HepG2 (cell line): ENCODE measurements at regions not wholly inside any gene's neighbourhood (a gene's known extent, or its start where the extent isn't known, plus 50 kb on each side); places are given as distances from the start of the nearest gene placed in this dataset.

Experiments
- ATAC-seq: fragments of 200-7000 bp; cut with Tn5 transposase; 3 replicates; pipeline ENCODE4 v1.9.1; 2020; ENCODE audit warnings: mild to moderate bottlenecking, moderate library complexity
- BruUV-seq: library from RNA; stranded (reverse); fragments of 400-500 nt; replicated peaks from 2 replicates; lab custom pipeline; 2021; lab: Mats Ljungman, UMichigan
- CTCF ChIA-PET: fragments of 300-600 bp; formaldehyde crosslinking; extraction: SDS; loops from one replicate; lab custom pipeline; 2021; ENCODE audit warnings: low total read pairs, inconsistent platforms, low intra/inter-chr PET ratio; lab: Yijun Ruan, JAX
- POLR2A ChIA-PET: fragments of 350-600 bp; sonication (Branson Sonifier 250); formaldehyde crosslinking; loops from one replicate; lab custom pipeline; 2020; ENCODE audit warnings: antibody characterized with exemption, inconsistent platforms; lab: Yijun Ruan, JAX
- DNase-seq: peaks from one replicate; pipeline ENCODE4 v3.0.0-alpha.2; 2015; ENCODE audit warnings: low spot score
- FAIRE-seq: peaks from 3 replicates; lab custom pipeline; 2011; peaks lifted over from hg19 to GRCh38; lab: Jason Lieb, UNC
- H2AFZ ChIP-seq: one replicate; pipeline ENCODE4 v1.6.1; 2011; ENCODE audit warnings: low read length, inconsistent platforms
- H3K27ac ChIP-seq: fragments of 300-600 bp; 3 replicates; pipeline ENCODE4 v1.8.0; 2011; ENCODE audit warnings: mixed run types, mild to moderate bottlenecking, mixed read lengths, low read length, inconsistent platforms; ENCODE audit not compliant: insufficient read depth; ENCODE audit errors: extremely low read length
- H3K27me3 ChIP-seq, 2 experiments: fragments of 200-600 bp in 1 of 2; 2 replicates in 1 of 2; 3 replicates in 1 of 2; pipeline versions ENCODE4 v1.6.0 to v1.8.0; 2011; ENCODE audit warnings: low read length in 2 of 2, mild to moderate bottlenecking in 2 of 2, moderate library complexity in 2 of 2, inconsistent platforms in 1 of 2; ENCODE audit not compliant: insufficient read depth in 2 of 2, control insufficient read depth in 1 of 2
- H3K36me3 ChIP-seq, 2 experiments: fragments of 200-600 bp in 1 of 2; replicated peaks in 1 of 2; 2 replicates in 1 of 2; 3 replicates in 1 of 2; pipeline versions ENCODE4 v1.5.1 to v1.8.0; 2011; ENCODE audit warnings: low read length in 2 of 2, inconsistent platforms in 1 of 2; ENCODE audit not compliant: insufficient read depth in 2 of 2, control insufficient read depth in 1 of 2
- H3K4me1 ChIP-seq: 2 replicates; pipeline ENCODE4 v1.5.1; 2012; ENCODE audit warnings: low read length, inconsistent platforms; ENCODE audit not compliant: insufficient read depth
- H3K4me2 ChIP-seq: 2 replicates; pipeline ENCODE4 v1.6.0; 2011; ENCODE audit warnings: low read depth, low read length, inconsistent platforms
- H3K4me3 ChIP-seq, 3 experiments: fragments of 200-600 bp in 1 of 3; sonication (generic), shearing (Covaris generic) in 1 of 3; replicated peaks in 1 of 3; 2 replicates each; pipeline ENCODE4 v1.5.1; 2011 to 2016; ENCODE audit warnings: low read length in 3 of 3, inconsistent platforms in 2 of 3, low read depth in 2 of 3, mild to moderate bottlenecking in 2 of 3, control low read depth in 1 of 3, mixed read lengths in 1 of 3; ENCODE audit not compliant: insufficient read depth in 1 of 3
- H3K79me2 ChIP-seq: one replicate; pipeline ENCODE4 v1.6.1; 2011; ENCODE audit warnings: low read length, inconsistent platforms; ENCODE audit not compliant: insufficient read depth
- H3K9ac ChIP-seq: 2 replicates; pipeline ENCODE4 v1.6.0; 2011; ENCODE audit warnings: mild to moderate bottlenecking, low read depth, low read length, inconsistent platforms; ENCODE audit not compliant: insufficient read depth
- H3K9me3 ChIP-seq: 2 replicates; pipeline ENCODE4 v1.5.1; 2012; ENCODE audit warnings: mild to moderate bottlenecking, low read length
- H4K20me1 ChIP-seq: 2 replicates; pipeline ENCODE4 v1.6.0; 2011; ENCODE audit warnings: inconsistent platforms, mild to moderate bottlenecking, low read length, moderate library complexity; ENCODE audit not compliant: insufficient read depth
- FOSL2 ChIP-seq: sonication (generic); formaldehyde crosslinking; IDR thresholded peaks from 2 replicates; pipeline ENCODE4 v1.4.0; 2020; ENCODE audit warnings: missing genetic modification reagents
- RBFOX2 ChIP-seq: fragments of 200-400 bp; formaldehyde crosslinking; IDR thresholded peaks from 2 replicates; pipeline ENCODE4 v1.6.1; 2017; ENCODE audit warnings: low read depth, mild to moderate bottlenecking, low read length
- ZNF670 ChIP-seq: sonication (generic); formaldehyde crosslinking; IDR thresholded peaks from 2 replicates; pipeline ENCODE4 v1.8.0; 2022; ENCODE audit warnings: mild to moderate bottlenecking, missing genetic modification reagents, borderline replicate concordance
- ZNF75D ChIP-seq: sonication (generic); formaldehyde crosslinking; IDR thresholded peaks from 2 replicates; pipeline ENCODE4 v1.8.1; 2023; ENCODE audit warnings: missing genetic modification reagents, mild to moderate bottlenecking, borderline replicate concordance
- WGBS: methylation state at CpG from one replicate; pipeline ENCODE4 v1.1.6; 2017; ENCODE audit warnings: low lambda C conversion rate; 5-methylcytosine and 5-hydroxymethylcytosine counted together
- in situ Hi-C: cut with HindIII; loops from 2 replicates; pipeline ENCODE4 v1.10.0; 2017; ENCODE audit warnings: low pct_unique_long_range_greater_than_20kb; ENCODE audit not compliant: extremely low pct_ligation_motif_present
- intact Hi-C: fragments of 100-400 bp; cut with micrococcal nuclease; formaldehyde crosslinking; loops from one replicate; pipeline ENCODE4 v1.10.0; 2022; ENCODE audit not compliant: unreplicated experiment
- TF ChIP-seq, protein P1 (sequence below): sonication (generic); formaldehyde crosslinking; IDR thresholded peaks from 2 replicates; pipeline ENCODE4 v1.4.0; 2020; ENCODE audit warnings: missing genetic modification reagents
- TF ChIP-seq, protein P2 (sequence below): IDR thresholded peaks from 2 replicates; pipeline ENCODE4 v1.6.1; 2016; ENCODE audit warnings: low read depth, borderline replicate concordance
- TF ChIP-seq, protein P3 (sequence below): sonication (generic); formaldehyde crosslinking; IDR thresholded peaks from 2 replicates; pipeline ENCODE4 v1.4.0; 2020; ENCODE audit warnings: missing genetic modification reagents, borderline replicate concordance

DNA sequence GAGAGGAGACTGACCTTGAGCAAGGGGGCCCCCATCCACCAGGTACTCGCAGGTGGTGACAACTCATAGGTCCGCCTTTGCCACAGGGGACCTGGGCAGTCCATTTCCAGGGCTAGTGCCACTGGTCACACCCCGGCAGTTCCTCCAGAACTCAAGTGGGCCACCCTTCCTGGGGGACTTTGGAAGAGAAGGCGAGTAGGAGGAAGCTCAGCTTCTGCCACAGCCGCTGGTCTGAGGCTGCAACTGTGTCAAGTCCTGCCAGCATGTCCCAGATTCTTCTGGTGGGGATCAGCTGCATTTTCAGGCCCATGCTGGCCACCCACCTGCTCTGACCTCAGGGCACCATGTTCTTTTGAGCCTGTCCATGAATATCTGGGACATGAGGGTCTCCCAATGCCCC is 423.9 kb upstream of the MYT1L start (continued):
- TF ChIP-seq, protein P1, sequence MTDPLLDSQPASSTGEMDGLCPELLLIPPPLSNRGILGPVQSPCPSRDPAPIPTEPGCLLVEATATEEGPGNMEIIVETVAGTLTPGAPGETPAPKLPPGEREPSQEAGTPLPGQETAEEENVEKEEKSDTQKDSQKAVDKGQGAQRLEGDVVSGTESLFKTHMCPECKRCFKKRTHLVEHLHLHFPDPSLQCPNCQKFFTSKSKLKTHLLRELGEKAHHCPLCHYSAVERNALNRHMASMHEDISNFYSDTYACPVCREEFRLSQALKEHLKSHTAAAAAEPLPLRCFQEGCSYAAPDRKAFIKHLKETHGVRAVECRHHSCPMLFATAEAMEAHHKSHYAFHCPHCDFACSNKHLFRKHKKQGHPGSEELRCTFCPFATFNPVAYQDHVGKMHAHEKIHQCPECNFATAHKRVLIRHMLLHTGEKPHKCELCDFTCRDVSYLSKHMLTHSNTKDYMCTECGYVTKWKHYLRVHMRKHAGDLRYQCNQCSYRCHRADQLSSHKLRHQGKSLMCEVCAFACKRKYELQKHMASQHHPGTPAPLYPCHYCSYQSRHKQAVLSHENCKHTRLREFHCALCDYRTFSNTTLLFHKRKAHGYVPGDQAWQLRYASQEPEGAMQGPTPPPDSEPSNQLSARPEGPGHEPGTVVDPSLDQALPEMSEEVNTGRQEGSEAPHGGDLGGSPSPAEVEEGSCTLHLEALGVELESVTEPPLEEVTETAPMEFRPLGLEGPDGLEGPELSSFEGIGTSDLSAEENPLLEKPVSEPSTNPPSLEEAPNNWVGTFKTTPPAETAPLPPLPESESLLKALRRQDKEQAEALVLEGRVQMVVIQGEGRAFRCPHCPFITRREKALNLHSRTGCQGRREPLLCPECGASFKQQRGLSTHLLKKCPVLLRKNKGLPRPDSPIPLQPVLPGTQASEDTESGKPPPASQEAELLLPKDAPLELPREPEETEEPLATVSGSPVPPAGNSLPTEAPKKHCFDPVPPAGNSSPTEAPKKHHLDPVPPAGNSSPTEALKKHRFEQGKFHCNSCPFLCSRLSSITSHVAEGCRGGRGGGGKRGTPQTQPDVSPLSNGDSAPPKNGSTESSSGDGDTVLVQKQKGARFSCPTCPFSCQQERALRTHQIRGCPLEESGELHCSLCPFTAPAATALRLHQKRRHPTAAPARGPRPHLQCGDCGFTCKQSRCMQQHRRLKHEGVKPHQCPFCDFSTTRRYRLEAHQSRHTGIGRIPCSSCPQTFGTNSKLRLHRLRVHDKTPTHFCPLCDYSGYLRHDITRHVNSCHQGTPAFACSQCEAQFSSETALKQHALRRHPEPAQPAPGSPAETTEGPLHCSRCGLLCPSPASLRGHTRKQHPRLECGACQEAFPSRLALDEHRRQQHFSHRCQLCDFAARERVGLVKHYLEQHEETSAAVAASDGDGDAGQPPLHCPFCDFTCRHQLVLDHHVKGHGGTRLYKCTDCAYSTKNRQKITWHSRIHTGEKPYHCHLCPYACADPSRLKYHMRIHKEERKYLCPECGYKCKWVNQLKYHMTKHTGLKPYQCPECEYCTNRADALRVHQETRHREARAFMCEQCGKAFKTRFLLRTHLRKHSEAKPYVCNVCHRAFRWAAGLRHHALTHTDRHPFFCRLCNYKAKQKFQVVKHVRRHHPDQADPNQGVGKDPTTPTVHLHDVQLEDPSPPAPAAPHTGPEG, result no peak
- no peak for TF ChIP-seq FOSL2 (CRISPR knock-in tag)

DNA sequence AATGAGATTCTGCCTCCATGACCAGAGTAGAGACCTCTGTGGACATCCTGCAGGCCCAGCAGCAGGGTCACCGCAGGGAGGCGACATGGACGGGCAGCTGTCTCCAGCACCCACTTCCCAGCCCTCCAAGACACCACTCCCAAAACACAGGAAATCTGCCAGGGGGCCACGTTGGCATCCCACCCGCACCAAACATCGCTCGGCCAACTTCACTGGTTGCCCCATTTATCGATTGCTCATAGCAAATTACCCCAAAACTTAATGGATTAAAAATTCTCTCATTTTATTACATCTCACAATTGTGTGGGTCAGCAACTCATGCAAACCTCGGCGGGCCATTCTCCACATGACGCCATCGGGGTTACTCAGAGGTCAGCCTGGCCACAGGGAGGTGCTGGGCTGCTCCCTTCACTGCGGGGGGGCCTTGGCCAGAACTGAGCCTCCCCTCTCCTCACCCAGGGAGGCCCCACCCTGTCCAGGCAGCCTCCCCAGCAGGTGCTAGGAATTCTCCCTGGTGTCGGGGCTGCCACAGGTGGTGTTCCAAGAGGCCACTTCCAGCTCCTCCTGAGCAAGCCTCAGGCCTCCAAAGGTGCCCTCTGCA is 420.7 kb upstream of the MYT1L start:
- TF ChIP-seq ZNF670 (CRISPR knock-in tag) (no peak), ZNF75D (no peak), RBFOX2 (no peak)
- TF ChIP-seq, protein P2, sequence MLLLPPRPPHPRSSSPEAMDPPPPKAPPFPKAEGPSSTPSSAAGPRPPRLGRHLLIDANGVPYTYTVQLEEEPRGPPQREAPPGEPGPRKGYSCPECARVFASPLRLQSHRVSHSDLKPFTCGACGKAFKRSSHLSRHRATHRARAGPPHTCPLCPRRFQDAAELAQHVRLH (CRISPR knock-in tag), result no peak
- TF ChIP-seq, protein P3, sequence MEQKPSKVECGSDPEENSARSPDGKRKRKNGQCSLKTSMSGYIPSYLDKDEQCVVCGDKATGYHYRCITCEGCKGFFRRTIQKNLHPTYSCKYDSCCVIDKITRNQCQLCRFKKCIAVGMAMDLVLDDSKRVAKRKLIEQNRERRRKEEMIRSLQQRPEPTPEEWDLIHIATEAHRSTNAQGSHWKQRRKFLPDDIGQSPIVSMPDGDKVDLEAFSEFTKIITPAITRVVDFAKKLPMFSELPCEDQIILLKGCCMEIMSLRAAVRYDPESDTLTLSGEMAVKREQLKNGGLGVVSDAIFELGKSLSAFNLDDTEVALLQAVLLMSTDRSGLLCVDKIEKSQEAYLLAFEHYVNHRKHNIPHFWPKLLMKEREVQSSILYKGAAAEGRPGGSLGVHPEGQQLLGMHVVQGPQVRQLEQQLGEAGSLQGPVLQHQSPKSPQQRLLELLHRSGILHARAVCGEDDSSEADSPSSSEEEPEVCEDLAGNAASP (CRISPR knock-in tag), result no peak
- TF ChIP-seq, all 625 proteins: peak for 0
- CTCF ChIA-PET, result no interaction called here
- no peaks in the 10 kb centered on the region for H4K20me1 ChIP-seq
- no peak overlapping the region for H2AFZ ChIP-seq
- H3K4me1 ChIP-seq, result no peaks in the 10 kb centered on the region
- WGBS, result 29% methylated on average over 14 of the region's 14 CpGs
- no peak for ATAC-seq
- POLR2A ChIA-PET, result no interaction called here
- H3K27ac ChIP-seq, result no peak overlapping the region
- H3K9ac ChIP-seq, result no peak overlapping the region
- intact Hi-C loops, result no loop called here
- in situ Hi-C loops, result no loop called here
- H3K4me3 ChIP-seq, result no peak overlapping the region
- FAIRE-seq, result no peak
- no peak for DNase-seq
- H3K27me3 ChIP-seq, result peaks cover 0 to 18% of the 10 kb centered on the region in 2 experiments; a peak in 3 of 5 replicates
- peaks cover 12% of the 10 kb centered on the region for H3K9me3 ChIP-seq
- H3K36me3 ChIP-seq, result no peaks in the 10 kb centered on the region
- no peaks in the 10 kb centered on the region for H3K79me2 ChIP-seq
- no peak overlapping the region for H3K4me2 ChIP-seq
- BruUV-seq, result no TSS peak
